Activated B cell treated with CpG ODN at 0.5 μM for 24 hours (primary cell): ENCODE measurements at regions not wholly inside any gene's neighbourhood (a gene's known extent, or its start where the extent isn't known, plus 50 kb on each side); places are given as distances from the start of the nearest gene placed in this dataset.

ENCODE experiments used
- ATAC-seq: fragments of 200-7000 bp; cut with Tn5 transposase; one replicate; pipeline ENCODE4 v1.10.0; 2021; ENCODE audit warnings: low read depth, mild to moderate bottlenecking, moderate library complexity
- CTCF ChIA-PET: fragments of 350-600 bp; sonication (Branson Sonifier 250); formaldehyde crosslinking; loops from one replicate; lab custom pipeline; 2021; ENCODE audit warnings: antibody characterized with exemption; lab: Charles Lee
- POLR2A ChIA-PET: fragments of 350-600 bp; sonication (Branson Sonifier 250); formaldehyde crosslinking; loops from one replicate; lab custom pipeline; 2021; ENCODE audit warnings: antibody characterized with exemption; lab: Charles Lee
- DNase-seq: peaks from one replicate; pipeline ENCODE4 v3.0.0; 2022
- H3K27ac Mint-ChIP-seq: one replicate; pipeline ENCODE4 v1.8.0; 2020; ENCODE audit warnings: mixed read lengths
- H3K27me3 Mint-ChIP-seq: one replicate; pipeline ENCODE4 v1.8.0; 2021; ENCODE audit warnings: mixed read lengths
- H3K36me3 Mint-ChIP-seq: one replicate; pipeline ENCODE4 v1.8.0; 2021; ENCODE audit warnings: low read depth, mixed read lengths
- H3K4me1 Mint-ChIP-seq: one replicate; pipeline ENCODE4 v1.8.0; 2021; ENCODE audit warnings: mixed read lengths
- H3K4me3 Mint-ChIP-seq: one replicate; pipeline ENCODE4 v1.8.0; 2020; ENCODE audit warnings: mild to moderate bottlenecking, mixed read lengths
- H3K9me3 Mint-ChIP-seq: one replicate; pipeline ENCODE4 v1.8.0; 2020; ENCODE audit warnings: mixed read lengths
- CTCF ChIP-seq: fragments of 200-600 bp; IDR thresholded peaks from one replicate; pipeline ENCODE4 v1.8.0; 2022; ENCODE audit warnings: antibody characterized with exemption, mild to moderate bottlenecking
- intact Hi-C: fragments of 100-400 bp; cut with micrococcal nuclease; formaldehyde crosslinking; loops from one replicate; pipeline ENCODE4 v1.15.1; 2024

DNA sequence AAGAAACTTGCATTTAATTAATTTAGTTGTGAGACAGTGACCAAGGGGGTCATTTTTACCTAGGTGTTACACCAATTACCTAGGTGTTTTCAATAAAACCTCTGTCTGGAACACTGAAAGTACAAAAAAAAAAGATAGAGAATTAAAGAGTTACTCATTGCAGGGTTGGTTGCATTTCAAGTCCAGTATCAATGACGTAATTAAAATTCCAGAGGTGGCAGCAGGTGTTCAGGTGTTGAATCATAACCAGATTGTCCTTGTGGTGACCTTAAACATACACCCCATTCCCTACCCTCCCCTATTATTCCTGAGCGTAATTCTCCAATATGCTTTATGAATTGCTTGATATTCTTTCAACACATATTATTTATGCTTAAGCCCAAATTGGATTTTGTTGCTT lies 352.0 kb upstream of the SLC8A1 start:
- no peak for TF ChIP-seq CTCF
- no peak overlapping the region for H3K27ac Mint-ChIP-seq
- ChIA-PET POLR2A (no interaction called here), CTCF (no interaction called here)
- H3K9me3 Mint-ChIP-seq: no peaks in the 10 kb centered on the region
- intact Hi-C loops: no loop called here
- ATAC-seq (no peak), DNase-seq (no peak)
- H3K4me1 Mint-ChIP-seq: no peaks in the 10 kb centered on the region
- H3K36me3 Mint-ChIP-seq: no peaks in the 10 kb centered on the region
- no peaks in the 10 kb centered on the region for H3K27me3 Mint-ChIP-seq
- H3K4me3 Mint-ChIP-seq: no peak overlapping the region

DNA sequence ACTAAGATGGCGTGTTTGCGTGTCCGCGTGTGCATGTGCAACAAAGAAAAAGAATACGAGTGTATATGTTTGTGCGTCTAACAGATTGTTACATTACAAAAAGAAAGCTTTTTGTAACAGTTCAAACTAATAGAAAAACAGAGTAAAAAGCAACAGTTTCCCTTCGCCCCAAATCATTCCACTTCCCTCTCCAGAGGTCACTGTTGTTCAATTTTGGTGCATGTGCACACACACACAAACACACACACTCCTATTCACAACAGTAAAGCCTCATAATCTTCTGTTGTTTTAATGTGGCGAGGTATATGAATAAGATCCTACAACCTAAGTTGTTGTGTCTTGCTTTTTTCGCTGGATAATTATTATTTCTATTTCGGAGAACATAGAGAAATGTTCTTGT lies 357.3 kb upstream of the SLC8A1 start:
- POLR2A ChIA-PET: no interaction called here
- Mint-ChIP-seq H3K27me3 (no peaks in the 10 kb centered on the region), H3K9me3 (no peaks in the 10 kb centered on the region), H3K27ac (no peak overlapping the region), H3K4me1 (no peaks in the 10 kb centered on the region), H3K4me3 (no peak overlapping the region), H3K36me3 (no peaks in the 10 kb centered on the region)
- CTCF ChIA-PET: no interaction called here
- TF ChIP-seq CTCF: no peak
- DNase-seq (no peak), ATAC-seq (no peak)
- intact Hi-C loops: no loop called here

DNA sequence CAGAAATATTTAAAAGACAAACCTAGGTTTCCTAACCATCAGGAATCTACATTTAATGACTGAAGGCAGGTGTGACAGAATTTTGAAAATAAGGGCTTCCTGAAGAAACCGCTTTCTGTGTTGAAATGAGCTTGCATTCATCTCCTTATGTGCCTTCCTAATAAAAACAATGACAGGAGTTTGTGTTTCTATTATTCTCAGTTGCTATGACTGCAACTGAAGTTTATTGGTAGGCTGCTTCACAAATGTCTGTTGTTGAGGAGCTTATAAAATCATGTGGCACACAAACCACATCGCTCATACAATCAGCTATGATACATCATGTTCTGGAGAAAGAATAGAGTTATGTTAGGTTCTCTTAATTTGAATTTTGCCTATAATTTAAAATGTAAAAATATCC lies 362.7 kb upstream of the SLC8A1 start:
- ChIA-PET CTCF (no interaction called here), POLR2A (no interaction called here)
- DNase-seq: no peak
- TF ChIP-seq CTCF: no peak
- ATAC-seq: no peak
- intact Hi-C loops: no loop called here
- Mint-ChIP-seq H3K4me3 (no peak overlapping the region), H3K27ac (no peak overlapping the region), H3K36me3 (no peaks in the 10 kb centered on the region), H3K9me3 (peaks cover 2% of the 10 kb centered on the region), H3K4me1 (no peaks in the 10 kb centered on the region), H3K27me3 (no peaks in the 10 kb centered on the region)

DNA sequence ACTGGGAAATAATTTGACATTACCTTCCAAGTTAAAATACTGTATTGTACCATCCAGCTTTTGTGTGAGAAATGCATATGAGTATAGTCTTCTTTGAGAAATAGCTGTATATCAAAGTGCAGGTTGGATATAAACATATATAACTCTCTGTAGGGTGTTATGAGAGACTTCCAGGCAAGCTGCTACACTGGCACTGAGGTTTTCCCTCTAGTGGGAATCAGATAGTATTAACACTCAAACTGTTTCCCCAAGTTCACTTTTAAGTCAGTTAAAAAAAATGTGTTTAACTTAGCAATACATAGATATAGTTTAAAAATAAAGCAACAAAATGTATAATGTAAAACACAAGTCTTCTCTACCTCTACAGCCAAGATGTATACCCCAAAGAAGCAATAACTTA lies 368.4 kb upstream of the SLC8A1 start:
- DNase-seq: no peak
- no peak for ATAC-seq
- Mint-ChIP-seq H3K27me3 (no peaks in the 10 kb centered on the region), H3K4me3 (no peak overlapping the region), H3K4me1 (no peaks in the 10 kb centered on the region), H3K36me3 (no peaks in the 10 kb centered on the region), H3K27ac (no peak overlapping the region), H3K9me3 (peaks cover 2% of the 10 kb centered on the region)
- TF ChIP-seq CTCF: no peak
- intact Hi-C loops: no loop called here
- POLR2A ChIA-PET: no interaction called here
- CTCF ChIA-PET: no interaction called here

- CTCF ChIA-PET: no interaction called here
These were observed 371.6 kb upstream of the SLC8A1 start for GRCh38 chr2:40823478-40823877.

More at GRCh38 chr2:40823478-40823877, 371.6 kb upstream of the SLC8A1 start:
- no peak for DNase-seq
- H3K9me3 Mint-ChIP-seq: no peaks in the 10 kb centered on the region
- no peaks in the 10 kb centered on the region for H3K27me3 Mint-ChIP-seq
- TF ChIP-seq CTCF: no peak
- no peak for ATAC-seq
- H3K36me3 Mint-ChIP-seq: no peaks in the 10 kb centered on the region
- no peak overlapping the region for H3K27ac Mint-ChIP-seq
- H3K4me1 Mint-ChIP-seq: no peaks in the 10 kb centered on the region
- intact Hi-C loops: no loop called here
- POLR2A ChIA-PET: no interaction called here
- H3K4me3 Mint-ChIP-seq: no peak overlapping the region
